GM23338 (cell line): ENCODE measurements at regions not wholly inside any gene's neighbourhood (a gene's known extent, or its start where the extent isn't known, plus 50 kb on each side); places are given as distances from the start of the nearest gene placed in this dataset.

Experiments
- EZH2 ChIP-seq: fragments of 200-600 bp; sonication (generic); IDR thresholded peaks from one replicate; pipeline ENCODE4 v1.8.0; 2017; ENCODE audit warnings: antibody characterized with exemption, mild to moderate bottlenecking, low read depth; ENCODE audit not compliant: unreplicated experiment
- EZH2phosphoT487 ChIP-seq: fragments of 200-600 bp; sonication (generic); IDR thresholded peaks from one replicate; pipeline ENCODE4 v1.8.1; 2018; ENCODE audit warnings: antibody characterized with exemption; ENCODE audit not compliant: unreplicated experiment
- STAT1 ChIP-seq: IDR thresholded peaks from one replicate; pipeline ENCODE4 v1.6.1; 2016; ENCODE audit warnings: antibody characterized with exemption; ENCODE audit not compliant: unreplicated experiment
- ZNF114 ChIP-seq: fragments of 250-450 bp; sonication (Bioruptor Pico); IDR thresholded peaks from 2 replicates; pipeline ENCODE4 v1.5.0; 2020; ENCODE audit warnings: mild to moderate bottlenecking, moderate library complexity
- ZNF331 ChIP-seq: fragments of 250-450 bp; sonication (Bioruptor Pico); IDR thresholded peaks from 2 replicates; pipeline ENCODE4 v1.5.0; 2020; ENCODE audit warnings: low read depth, mild to moderate bottlenecking, moderate library complexity
- TF ChIP-seq, protein P1 (sequence below), 2 experiments: fragments of 200-600 bp in 1 of 2; sonication (generic) in 1 of 2; conservative IDR thresholded peaks; 2 replicates each; pipeline versions ENCODE4 v1.5.1 to v1.6.1; 2016 to 2017; ENCODE audit warnings: antibody characterized with exemption in 2 of 2, low read depth in 2 of 2, mild to moderate bottlenecking in 2 of 2, moderate library complexity in 1 of 2

DNA sequence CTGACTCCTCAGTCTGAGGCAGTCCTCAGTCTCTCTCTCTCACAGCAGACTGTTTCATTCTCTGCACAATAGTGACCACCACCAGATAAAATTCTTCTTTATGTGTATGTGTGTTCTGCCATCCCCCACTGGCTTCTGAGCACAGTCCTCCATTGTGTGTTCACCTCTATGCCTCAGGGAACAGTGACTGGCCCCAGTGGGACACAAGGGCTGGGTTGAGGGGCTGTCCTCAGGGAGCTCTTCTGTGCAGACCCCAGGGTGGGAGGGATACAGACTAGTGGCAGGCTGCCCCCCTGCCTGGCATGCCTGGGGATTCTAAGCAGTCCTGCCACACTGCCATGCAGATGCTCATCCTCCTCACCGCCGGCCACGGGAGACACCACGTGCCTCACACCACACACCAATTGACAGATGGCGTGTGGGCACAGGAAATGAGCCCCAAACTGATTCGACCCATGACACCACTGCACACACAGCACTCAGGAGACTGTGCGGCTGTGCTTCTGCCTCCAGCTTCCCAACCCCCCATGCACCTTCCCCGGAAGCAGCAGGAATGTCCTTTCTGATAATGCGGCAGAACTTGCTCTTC, 237.6 kb upstream of the CHRNA7 start:
- TF ChIP-seq ZNF331 (CRISPR knock-in tag) (no peak), ZNF114 (CRISPR knock-in tag) (no peak), EZH2phosphoT487 (no peak), EZH2 (no peak), STAT1 (no peak)
- TF ChIP-seq, protein P1, sequence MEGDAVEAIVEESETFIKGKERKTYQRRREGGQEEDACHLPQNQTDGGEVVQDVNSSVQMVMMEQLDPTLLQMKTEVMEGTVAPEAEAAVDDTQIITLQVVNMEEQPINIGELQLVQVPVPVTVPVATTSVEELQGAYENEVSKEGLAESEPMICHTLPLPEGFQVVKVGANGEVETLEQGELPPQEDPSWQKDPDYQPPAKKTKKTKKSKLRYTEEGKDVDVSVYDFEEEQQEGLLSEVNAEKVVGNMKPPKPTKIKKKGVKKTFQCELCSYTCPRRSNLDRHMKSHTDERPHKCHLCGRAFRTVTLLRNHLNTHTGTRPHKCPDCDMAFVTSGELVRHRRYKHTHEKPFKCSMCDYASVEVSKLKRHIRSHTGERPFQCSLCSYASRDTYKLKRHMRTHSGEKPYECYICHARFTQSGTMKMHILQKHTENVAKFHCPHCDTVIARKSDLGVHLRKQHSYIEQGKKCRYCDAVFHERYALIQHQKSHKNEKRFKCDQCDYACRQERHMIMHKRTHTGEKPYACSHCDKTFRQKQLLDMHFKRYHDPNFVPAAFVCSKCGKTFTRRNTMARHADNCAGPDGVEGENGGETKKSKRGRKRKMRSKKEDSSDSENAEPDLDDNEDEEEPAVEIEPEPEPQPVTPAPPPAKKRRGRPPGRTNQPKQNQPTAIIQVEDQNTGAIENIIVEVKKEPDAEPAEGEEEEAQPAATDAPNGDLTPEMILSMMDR (conservative IDR thresholded peaks at IDR 0.05; ENCODE audit: low read depth in 2 of 2) = no peak
